ENCODE measurements at regions not wholly inside any gene's neighbourhood (a gene's known extent, or its start where the extent isn't known, plus 50 kb on each side); places are given as distances from the start of the nearest gene placed in this dataset.

DNA sequence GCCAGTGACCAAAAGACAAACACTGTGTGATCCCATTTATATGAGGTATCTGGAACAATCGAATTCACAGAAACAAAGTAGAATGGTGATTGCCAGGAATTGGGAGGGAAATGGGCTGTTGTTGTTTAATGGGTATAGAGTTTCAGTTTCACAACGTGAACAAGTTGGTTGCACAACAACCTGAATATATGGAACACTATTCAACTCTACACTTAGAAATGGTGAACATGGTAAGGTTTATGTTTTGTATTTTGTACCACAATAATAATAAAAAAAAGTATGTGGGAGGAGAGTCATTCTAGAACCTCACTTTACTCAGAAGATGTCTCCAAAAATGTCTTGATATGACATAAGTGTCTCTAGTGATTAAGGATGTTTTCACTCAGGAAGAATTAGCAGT is 85.2 kb upstream of the SGCE start:
- H3K4me3 ChIP-seq (ENCODE audit: control insufficient read depth, low read depth, low read length) = no peak overlapping the region
- DNase-seq (ENCODE audit: low read depth) = no peak
- TF ChIP-seq, protein P1, sequence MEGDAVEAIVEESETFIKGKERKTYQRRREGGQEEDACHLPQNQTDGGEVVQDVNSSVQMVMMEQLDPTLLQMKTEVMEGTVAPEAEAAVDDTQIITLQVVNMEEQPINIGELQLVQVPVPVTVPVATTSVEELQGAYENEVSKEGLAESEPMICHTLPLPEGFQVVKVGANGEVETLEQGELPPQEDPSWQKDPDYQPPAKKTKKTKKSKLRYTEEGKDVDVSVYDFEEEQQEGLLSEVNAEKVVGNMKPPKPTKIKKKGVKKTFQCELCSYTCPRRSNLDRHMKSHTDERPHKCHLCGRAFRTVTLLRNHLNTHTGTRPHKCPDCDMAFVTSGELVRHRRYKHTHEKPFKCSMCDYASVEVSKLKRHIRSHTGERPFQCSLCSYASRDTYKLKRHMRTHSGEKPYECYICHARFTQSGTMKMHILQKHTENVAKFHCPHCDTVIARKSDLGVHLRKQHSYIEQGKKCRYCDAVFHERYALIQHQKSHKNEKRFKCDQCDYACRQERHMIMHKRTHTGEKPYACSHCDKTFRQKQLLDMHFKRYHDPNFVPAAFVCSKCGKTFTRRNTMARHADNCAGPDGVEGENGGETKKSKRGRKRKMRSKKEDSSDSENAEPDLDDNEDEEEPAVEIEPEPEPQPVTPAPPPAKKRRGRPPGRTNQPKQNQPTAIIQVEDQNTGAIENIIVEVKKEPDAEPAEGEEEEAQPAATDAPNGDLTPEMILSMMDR (IDR thresholded peaks at IDR 0.05; ENCODE audit: control insufficient read depth, insufficient read depth, low read depth, low read length, missing control alignments) = no peak

DNA sequence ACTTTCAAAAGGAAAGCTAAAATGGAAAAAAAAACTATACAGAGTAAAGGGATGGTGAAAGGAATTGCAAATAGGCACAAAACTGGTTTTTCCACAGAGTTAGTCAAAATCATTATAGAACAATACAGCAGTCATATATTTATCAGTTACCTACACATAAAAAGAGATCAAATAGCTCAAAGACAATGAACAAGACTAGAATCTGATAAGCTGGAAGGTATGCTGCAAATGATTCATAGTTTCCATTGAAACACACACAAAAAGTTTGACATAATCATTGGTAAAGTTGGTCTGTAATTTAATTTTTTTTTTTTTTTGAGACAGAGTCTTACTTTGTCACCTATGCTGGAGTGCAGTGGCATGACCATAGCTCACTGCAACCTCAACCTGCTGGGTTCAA is 92.4 kb upstream of the SGCE start:
- DNase-seq (ENCODE audit: low read depth) = no peak
- TF ChIP-seq, protein P1 (IDR thresholded peaks at IDR 0.05; ENCODE audit: control insufficient read depth, insufficient read depth, low read depth, low read length, missing control alignments) = no peak

DNA sequence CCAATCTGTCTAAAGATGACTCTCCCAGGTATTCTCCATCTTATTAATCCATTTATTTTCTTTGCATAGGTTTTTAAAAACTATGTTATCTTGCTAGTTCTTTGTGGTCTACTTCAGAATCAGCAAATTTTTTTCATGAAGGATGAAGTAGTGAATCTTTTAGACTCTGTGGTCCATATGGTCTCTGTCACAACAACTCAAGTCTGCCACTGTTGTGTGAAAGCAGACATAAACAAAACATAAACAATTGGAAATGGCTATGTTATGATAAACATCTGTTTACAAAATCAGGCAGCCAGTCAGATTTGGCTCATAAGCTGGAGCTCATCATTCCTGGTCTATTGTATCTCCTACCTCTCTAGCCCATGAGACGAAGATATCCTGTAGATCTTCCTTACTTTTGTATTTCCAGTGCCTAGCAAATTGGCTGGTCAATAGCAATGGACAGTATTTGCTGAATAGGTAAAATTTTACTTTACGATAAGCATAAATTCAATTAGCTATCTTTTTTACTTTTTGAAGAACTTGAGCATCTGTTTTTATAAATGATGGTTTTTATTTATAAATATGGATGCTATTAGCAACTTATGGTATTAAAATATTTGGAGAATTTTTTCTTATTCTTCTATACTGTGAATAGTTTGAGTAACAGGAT is 104.6 kb upstream of the SGCE start:
- H3K4me3 ChIP-seq (ENCODE audit: control insufficient read depth, low read depth, low read length) = no peak overlapping the region
- no peak for DNase-seq (ENCODE audit: low read depth)
- TF ChIP-seq, protein P1 (IDR thresholded peaks at IDR 0.05; ENCODE audit: control insufficient read depth, insufficient read depth, low read depth, low read length, missing control alignments) = no peak

More for the DNA sequence above, 92.4 kb upstream of the SGCE start:
- H3K4me3 ChIP-seq (ENCODE audit: control insufficient read depth, low read depth, low read length) = no peak overlapping the region

DNA sequence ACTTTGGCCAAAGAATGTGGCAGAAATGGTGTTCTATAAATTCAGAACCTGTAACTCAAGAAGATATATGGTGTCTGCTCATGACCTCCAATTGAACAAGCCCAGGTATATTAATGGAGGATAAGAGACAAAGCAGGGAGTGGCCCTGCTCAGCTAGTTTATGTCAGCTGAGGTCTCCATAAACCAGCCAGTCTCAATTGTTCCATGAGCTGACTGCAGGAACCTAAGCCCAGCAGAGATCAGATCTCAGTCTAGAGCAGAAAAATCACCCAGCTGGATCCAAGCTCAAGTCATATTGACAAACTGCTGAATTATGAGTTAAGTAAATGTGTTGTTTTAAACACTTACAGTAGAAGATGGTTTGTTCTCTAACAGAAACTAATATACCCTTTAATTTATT is 105.5 kb upstream of the SGCE start:
- no peak for DNase-seq (ENCODE audit: low read depth)
- no peak overlapping the region for H3K4me3 ChIP-seq (ENCODE audit: control insufficient read depth, low read depth, low read length)
- TF ChIP-seq, protein P1 (IDR thresholded peaks at IDR 0.05; ENCODE audit: control insufficient read depth, insufficient read depth, low read depth, low read length, missing control alignments) = no peak

DNA sequence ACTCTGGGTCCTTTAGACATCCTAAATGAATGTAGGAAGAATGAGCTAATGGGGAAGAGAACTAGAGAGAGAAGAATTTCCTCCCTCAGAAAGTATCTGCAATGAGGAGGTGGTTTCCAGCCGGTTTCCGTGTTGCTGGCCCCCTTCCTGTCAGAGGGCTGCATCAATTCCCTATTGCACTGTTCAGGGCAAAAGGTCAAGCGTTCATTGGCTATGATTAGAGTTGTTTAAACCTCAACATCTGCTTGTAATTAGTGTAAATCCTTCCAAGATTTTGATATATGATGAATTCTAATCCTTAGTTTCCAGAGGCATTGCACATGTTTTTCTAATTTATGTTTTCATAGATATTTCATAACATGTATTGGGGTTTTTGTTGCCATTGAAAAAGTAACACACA is 107.3 kb upstream of the SGCE start:
- no peak for DNase-seq (ENCODE audit: low read depth)
- H3K4me3 ChIP-seq (ENCODE audit: control insufficient read depth, low read depth, low read length) = no peak overlapping the region
- TF ChIP-seq, protein P1 (IDR thresholded peaks at IDR 0.05; ENCODE audit: control insufficient read depth, insufficient read depth, low read depth, low read length, missing control alignments) = no peak

DNA sequence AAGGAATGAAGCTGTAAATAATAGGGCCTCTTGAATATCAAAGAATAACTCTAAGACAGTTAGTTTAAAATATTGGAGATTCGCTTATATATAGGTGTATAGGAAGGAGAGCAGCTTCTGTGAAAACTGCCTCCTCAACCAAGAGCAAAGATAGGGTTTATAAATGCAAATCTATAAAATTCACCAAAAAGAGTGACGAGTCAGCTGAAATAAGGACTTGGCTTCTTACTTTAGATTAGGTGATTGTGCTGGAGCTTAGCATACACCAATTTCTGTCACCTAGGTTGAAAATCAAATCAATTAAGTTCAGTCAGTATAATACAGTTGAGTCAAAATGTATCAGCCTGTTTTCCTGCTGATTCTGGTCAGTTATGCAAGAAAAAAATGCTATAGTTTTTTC is 113.8 kb upstream of the SGCE start:
- no peak for DNase-seq (ENCODE audit: low read depth)
- TF ChIP-seq, protein P1 (IDR thresholded peaks at IDR 0.05; ENCODE audit: control insufficient read depth, insufficient read depth, low read depth, low read length, missing control alignments) = no peak
- H3K4me3 ChIP-seq (ENCODE audit: control insufficient read depth, low read depth, low read length) = no peak overlapping the region
